ENCODE measurements at regions not wholly inside any gene's neighbourhood (a gene's known extent, or its start where the extent isn't known, plus 50 kb on each side); places are given as distances from the start of the nearest gene placed in this dataset.
A peak's percentile ranks its signal among the peaks of the same experiment; 100 is the strongest.
"Not testable (repeated sequence)": the region's sequence is repeated elsewhere in the genome, so short reads cannot be mapped to it uniquely, and the experiment has no call there.

GRCh38 chr5:106254784-106255183 lies 1416.0 kb downstream of the EFNA5 start:
- H3K27me3 ChIP-seq (ENCODE audit: control insufficient read depth, insufficient read depth): no peaks in the 10 kb centered on the region
- no peaks in the 10 kb centered on the region for H3K9me3 ChIP-seq (ENCODE audit: control insufficient read depth, low read length)
- DNase-seq (no peak), ATAC-seq (no peak)
- no peaks in the 10 kb centered on the region for H3K4me1 ChIP-seq (ENCODE audit: control insufficient read depth, insufficient read depth, low read length)
- no peak overlapping the region for H3K4me3 ChIP-seq (ENCODE audit: low read length)
- 83% methylated on average over 1 of the region's 1 CpG for WGBS
- intact Hi-C loops (cut with DNase I): no loop called here
- no peak overlapping the region for H3K27ac ChIP-seq (ENCODE audit: low read length)

GRCh38 chr5:106246044-106246745 lies 1424.5 kb downstream of the EFNA5 start:
- H3K27me3 ChIP-seq (ENCODE audit: control insufficient read depth, insufficient read depth); H3K4me1 ChIP-seq (ENCODE audit: control insufficient read depth, insufficient read depth, low read length); H3K9me3 ChIP-seq (ENCODE audit: control insufficient read depth, low read length); intact Hi-C loops (cut with DNase I); H3K27ac ChIP-seq (ENCODE audit: low read length); ATAC-seq; H3K4me3 ChIP-seq (ENCODE audit: low read length): not testable (repeated sequence)
- 90% methylated on average over 46 of the region's 46 CpGs for WGBS
- DNase-seq: peak in 1 of 3 donors; percentile 40

DNA sequence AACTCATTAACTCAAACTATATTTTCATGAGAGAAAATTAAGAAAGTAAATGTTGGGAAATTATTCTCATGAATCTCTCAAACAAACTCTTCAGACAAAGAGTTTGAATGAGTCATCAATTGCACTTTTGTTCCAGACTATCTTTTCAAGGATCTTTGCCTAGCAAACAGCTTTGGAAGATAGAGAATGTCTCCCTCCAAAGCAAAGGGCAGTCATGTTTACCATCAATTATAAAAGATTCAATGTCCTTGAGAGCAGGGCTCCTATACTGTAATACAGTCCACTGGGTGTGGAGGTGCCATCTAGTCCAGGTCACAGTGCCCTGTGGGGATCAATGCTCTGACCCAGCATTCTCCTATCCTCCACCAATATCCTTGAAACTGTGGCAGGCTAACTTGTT lies 1429.3 kb downstream of the EFNA5 start:
- Histone ChIP-seq H3K27ac (ENCODE audit: low read length) (no peak overlapping the region), H3K4me1 (ENCODE audit: control insufficient read depth, insufficient read depth, low read length) (no peaks in the 10 kb centered on the region), H3K9me3 (ENCODE audit: control insufficient read depth, low read length) (no peaks in the 10 kb centered on the region), H3K4me3 (ENCODE audit: low read length) (no peak overlapping the region), H3K27me3 (ENCODE audit: control insufficient read depth, insufficient read depth) (no peaks in the 10 kb centered on the region)
- DNase-seq (no peak), ATAC-seq (no peak)
- intact Hi-C loops (cut with DNase I): no loop called here

GRCh38 chr5:106205916-106206571 lies 1464.7 kb downstream of the EFNA5 start:
- DNase-seq (peak in 2 of 3 donors; percentile 30 to 35), ATAC-seq (no peak)
- no peaks in the 10 kb centered on the region for H3K27me3 ChIP-seq (ENCODE audit: control insufficient read depth, insufficient read depth)
- H3K4me1 ChIP-seq (ENCODE audit: control insufficient read depth, insufficient read depth, low read length): no peaks in the 10 kb centered on the region
- no peak overlapping the region for H3K27ac ChIP-seq (ENCODE audit: low read length)
- H3K4me3 ChIP-seq (ENCODE audit: low read length): no peak overlapping the region
- WGBS: 91% methylated on average over 25 of the region's 25 CpGs
- intact Hi-C loops (cut with DNase I): no loop called here
- H3K9me3 ChIP-seq (ENCODE audit: control insufficient read depth, low read length): no peaks in the 10 kb centered on the region

- ATAC-seq (no peak), DNase-seq (no peak)
- H3K4me1 ChIP-seq (ENCODE audit: control insufficient read depth, insufficient read depth, low read length): no peaks in the 10 kb centered on the region
- intact Hi-C loops (cut with DNase I): no loop called here
- WGBS: 90% methylated on average over 2 of the region's 2 CpGs
- no peaks in the 10 kb centered on the region for H3K27me3 ChIP-seq (ENCODE audit: control insufficient read depth, insufficient read depth)
- H3K27ac ChIP-seq (ENCODE audit: low read length): no peak overlapping the region
- no peaks in the 10 kb centered on the region for H3K9me3 ChIP-seq (ENCODE audit: control insufficient read depth, low read length)
- no peak overlapping the region for H3K4me3 ChIP-seq (ENCODE audit: low read length)
These were observed 1468.7 kb downstream of the EFNA5 start for GRCh38 chr5:106202035-106202434.

DNA sequence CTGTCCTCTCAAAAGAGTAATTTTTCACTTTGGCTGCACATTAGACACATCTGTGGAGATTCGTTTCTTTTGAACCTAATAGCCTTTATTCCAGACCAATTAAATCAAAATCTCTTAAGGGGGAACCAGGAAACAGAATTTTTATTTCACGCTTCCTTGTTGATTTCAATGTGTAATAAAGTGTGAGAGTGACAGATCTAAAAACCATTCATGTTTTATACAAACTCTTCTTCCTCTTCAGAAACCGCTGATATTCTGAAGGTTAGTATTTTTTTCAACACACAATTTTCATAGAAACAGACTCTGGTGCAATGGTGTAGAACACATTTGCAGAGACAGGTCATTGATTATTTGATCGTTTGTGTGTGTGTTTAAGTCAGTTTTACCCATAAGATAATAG lies 1469.8 kb downstream of the EFNA5 start:
- intact Hi-C loops (cut with DNase I): no loop called here
- Histone ChIP-seq H3K4me3 (ENCODE audit: low read length) (no peak overlapping the region), H3K27me3 (ENCODE audit: control insufficient read depth, insufficient read depth) (no peaks in the 10 kb centered on the region), H3K27ac (ENCODE audit: low read length) (no peak overlapping the region), H3K9me3 (ENCODE audit: control insufficient read depth, low read length) (no peaks in the 10 kb centered on the region), H3K4me1 (ENCODE audit: control insufficient read depth, insufficient read depth, low read length) (no peaks in the 10 kb centered on the region)
- WGBS: 82% methylated on average over 4 of the region's 4 CpGs
- DNase-seq (no peak), ATAC-seq (no peak)

- Histone ChIP-seq H3K27me3 (ENCODE audit: control insufficient read depth, insufficient read depth) (no peaks in the 10 kb centered on the region), H3K27ac (ENCODE audit: low read length) (no peak overlapping the region), H3K4me3 (ENCODE audit: low read length) (no peak overlapping the region), H3K4me1 (ENCODE audit: control insufficient read depth, insufficient read depth, low read length) (no peaks in the 10 kb centered on the region), H3K9me3 (ENCODE audit: control insufficient read depth, low read length) (no peaks in the 10 kb centered on the region)
- intact Hi-C loops (cut with DNase I): no loop called here
- WGBS: 68% methylated on average over 5 of the region's 5 CpGs
- DNase-seq: no peak
- no peak for ATAC-seq
These were observed 1474.9 kb downstream of the EFNA5 start for GRCh38 chr5:106195679-106196474.

DNA sequence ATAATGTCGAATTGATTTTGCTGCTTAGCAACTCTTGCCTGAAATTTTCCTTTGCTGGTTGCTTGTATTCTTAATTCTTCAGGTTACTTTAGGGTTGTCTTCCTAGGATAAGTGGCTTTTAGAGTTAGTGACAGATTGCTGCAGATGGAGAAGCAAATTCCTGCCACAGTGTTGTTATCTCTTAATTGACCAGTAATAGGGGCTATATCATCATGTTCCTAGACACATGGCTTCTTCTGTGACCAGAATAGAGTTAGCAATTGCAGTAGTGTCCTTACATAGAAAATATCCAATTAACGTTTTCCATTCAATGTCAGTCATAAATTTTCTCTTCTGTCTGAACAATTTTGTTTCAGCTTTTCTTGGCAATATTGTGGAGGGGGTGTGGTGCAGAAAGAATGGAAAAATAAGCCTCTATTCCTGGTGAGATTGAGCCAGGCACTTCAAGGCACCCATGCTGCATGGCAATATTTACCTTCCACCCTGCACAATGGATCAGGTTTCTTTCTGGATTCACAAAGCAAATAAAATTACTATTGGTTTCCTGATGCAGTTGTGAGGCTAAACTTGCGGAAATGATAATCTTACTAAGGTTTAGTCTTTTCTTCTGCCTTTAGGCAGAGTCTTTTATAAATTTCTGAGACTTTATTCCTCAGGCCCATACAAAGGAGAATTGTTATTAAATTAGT lies 1481.5 kb downstream of the EFNA5 start:
- DNase-seq (no peak), ATAC-seq (no peak)
- intact Hi-C loops (cut with DNase I): no loop called here
- H3K9me3 ChIP-seq (ENCODE audit: control insufficient read depth, low read length): no peaks in the 10 kb centered on the region
- H3K27me3 ChIP-seq (ENCODE audit: control insufficient read depth, insufficient read depth): no peaks in the 10 kb centered on the region
- 81% methylated on average over 3 of the region's 3 CpGs for WGBS
- H3K27ac ChIP-seq (ENCODE audit: low read length): no peak overlapping the region
- no peak overlapping the region for H3K4me3 ChIP-seq (ENCODE audit: low read length)
- H3K4me1 ChIP-seq (ENCODE audit: control insufficient read depth, insufficient read depth, low read length): no peaks in the 10 kb centered on the region

DNA sequence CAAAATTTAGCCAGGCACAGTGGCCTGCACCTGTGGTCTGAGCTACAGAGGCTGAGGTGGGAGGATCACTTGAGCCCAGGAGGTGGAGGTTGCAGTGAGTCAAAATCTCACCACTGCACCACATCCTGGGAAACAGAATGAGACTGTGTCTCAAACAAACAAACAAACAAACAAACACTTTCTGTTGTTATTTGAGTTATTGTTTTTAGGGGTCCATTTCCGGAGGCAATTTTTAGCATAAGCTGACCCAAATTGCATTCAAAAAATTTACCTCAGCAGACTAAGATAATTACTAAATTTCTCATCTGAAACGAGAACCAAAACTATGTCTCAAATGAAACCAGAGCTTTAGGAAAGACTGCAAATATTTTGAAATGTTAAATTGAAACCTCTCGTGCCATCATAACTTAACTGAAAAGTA lies 1485.1 kb downstream of the EFNA5 start:
- H3K4me1 ChIP-seq (ENCODE audit: control insufficient read depth, insufficient read depth, low read length): no peaks in the 10 kb centered on the region
- no peak for ATAC-seq
- H3K27me3 ChIP-seq (ENCODE audit: control insufficient read depth, insufficient read depth): no peaks in the 10 kb centered on the region
- no peak overlapping the region for H3K4me3 ChIP-seq (ENCODE audit: low read length)
- 85% methylated on average over 3 of the region's 3 CpGs for WGBS
- DNase-seq: no peak
- intact Hi-C loops (cut with DNase I): no loop called here
- no peaks in the 10 kb centered on the region for H3K9me3 ChIP-seq (ENCODE audit: control insufficient read depth, low read length)
- H3K27ac ChIP-seq (ENCODE audit: low read length): no peak overlapping the region

GRCh38 chr5:106174903-106175302 lies 1495.8 kb downstream of the EFNA5 start:
- no peaks in the 10 kb centered on the region for H3K4me1 ChIP-seq (ENCODE audit: control insufficient read depth, insufficient read depth, low read length)
- 88% methylated on average over 3 of the region's 3 CpGs for WGBS

More at GRCh38 chr5:106174903-106175302, 1495.8 kb downstream of the EFNA5 start:
- DNase-seq: no peak
- H3K4me3 ChIP-seq (ENCODE audit: low read length): no peak overlapping the region
- intact Hi-C loops (cut with DNase I): no loop called here
- no peak for ATAC-seq
- H3K27me3 ChIP-seq (ENCODE audit: control insufficient read depth, insufficient read depth): no peaks in the 10 kb centered on the region
- H3K27ac ChIP-seq (ENCODE audit: low read length): no peak overlapping the region
- H3K9me3 ChIP-seq (ENCODE audit: control insufficient read depth, low read length): no peaks in the 10 kb centered on the region

Data from right cardiac atrium (tissue), 5 donors.